GM18868 (cell line): ENCODE measurements at regions not wholly inside any gene's neighbourhood (a gene's known extent, or its start where the extent isn't known, plus 50 kb on each side); places are given as distances from the start of the nearest gene placed in this dataset.
"Not testable (repeated sequence)": the region's sequence is repeated elsewhere in the genome, so short reads cannot be mapped to it uniquely, and the experiment has no call there.

Experiments used
- ATAC-seq: cut with Tn5 transposase; IDR thresholded peaks from one replicate; pipeline ENCODE4 v1.9.1; 2021; ENCODE audit warnings: mild to moderate bottlenecking, moderate library complexity; ENCODE audit not compliant: unreplicated experiment

DNA sequence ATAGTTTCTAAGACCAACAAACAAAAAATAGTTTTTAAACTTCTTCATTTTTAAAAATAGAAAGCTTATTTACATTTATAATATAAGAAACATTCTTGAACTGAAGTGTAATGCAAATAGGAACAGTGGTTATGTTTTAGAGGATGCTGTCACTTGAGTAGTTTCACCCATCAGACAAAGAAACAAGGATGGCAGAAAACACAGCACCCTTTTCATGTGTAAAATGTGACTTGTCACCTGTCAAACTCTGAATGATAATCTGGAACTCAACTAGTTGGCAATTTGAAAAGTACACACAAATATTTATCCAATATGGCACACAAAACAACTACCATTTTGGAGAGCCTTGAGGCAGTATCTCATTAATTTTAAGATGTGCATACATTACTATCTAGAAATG lies 816.0 kb downstream of the TSN start:
- ATAC-seq = not testable (repeated sequence)

DNA sequence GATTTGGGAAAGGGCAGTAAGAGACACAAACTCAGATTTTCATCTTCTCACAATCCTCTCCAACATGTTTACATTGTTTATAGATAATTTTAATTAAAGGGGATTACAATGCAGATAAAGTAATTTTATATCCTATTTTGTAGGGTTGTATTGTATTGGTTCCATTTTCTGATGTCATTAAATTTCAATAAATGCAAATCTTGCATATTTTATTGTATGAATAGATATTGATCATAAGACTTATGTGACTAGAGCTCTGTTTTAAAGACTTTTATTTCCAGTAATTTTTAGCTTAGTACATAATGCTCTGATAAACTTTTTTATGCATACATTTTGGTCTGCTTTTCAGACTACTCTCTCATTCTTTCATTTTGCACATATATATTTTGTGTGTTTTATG lies 819.6 kb downstream of the TSN start:
- ATAC-seq = no peak

DNA sequence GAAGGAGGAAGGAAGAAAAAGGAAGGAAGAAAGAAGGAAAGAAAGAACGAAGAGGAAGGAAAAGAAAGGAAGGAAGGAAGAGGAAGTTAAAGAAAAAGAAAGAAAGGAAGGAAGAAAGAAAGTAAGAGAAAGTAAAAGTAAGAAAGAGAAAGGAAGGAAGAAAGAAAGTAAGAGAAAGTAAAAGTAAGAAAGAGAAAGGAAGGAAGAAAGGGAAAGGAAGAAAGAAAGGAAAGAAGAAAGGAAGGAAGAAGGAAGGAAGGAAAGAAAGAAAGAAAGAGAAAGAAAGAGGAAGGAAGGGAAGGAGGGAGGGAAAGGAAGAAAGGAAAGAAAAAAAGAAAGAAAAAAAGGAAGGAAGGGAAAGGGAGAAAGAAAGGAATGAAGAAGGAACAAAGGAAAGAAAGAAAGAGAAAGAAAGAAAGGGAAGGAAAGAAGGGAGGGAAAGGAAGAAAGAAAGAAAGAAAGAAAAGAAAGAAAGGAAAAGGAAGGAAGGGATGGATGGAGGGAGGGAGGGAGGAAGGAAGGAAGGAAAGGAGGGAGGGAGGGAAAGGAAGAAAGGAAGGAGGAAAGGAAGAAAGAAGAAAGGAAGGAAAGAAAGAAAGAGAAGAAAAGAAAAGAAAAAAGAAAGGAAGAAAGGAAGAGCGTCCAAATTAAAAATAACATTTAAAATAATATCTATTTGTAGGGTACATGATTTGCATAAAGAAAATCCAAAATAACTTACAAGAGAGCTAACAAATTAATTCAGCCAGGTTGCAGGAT lies 827.9 kb downstream of the TSN start:
- ATAC-seq = no peak

DNA sequence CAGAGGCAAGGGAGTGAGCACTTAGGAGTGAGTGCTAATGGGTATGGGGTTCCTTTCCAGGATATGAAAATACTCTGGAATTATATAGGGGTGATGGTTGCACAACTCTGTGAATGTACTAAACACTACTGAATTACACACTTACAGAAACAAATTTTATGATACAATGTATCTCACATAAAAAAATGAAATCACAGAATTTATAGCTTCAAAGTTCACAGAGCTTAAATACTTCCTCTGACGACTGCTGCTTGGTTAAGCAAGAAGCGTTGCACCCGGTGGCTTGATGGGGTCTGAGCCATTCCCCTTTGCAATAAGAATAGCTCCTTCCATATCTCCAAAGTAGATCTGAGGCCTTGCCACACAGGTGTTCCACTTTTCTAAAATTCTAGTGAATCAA lies 835.1 kb downstream of the TSN start:
- no peak for ATAC-seq

DNA sequence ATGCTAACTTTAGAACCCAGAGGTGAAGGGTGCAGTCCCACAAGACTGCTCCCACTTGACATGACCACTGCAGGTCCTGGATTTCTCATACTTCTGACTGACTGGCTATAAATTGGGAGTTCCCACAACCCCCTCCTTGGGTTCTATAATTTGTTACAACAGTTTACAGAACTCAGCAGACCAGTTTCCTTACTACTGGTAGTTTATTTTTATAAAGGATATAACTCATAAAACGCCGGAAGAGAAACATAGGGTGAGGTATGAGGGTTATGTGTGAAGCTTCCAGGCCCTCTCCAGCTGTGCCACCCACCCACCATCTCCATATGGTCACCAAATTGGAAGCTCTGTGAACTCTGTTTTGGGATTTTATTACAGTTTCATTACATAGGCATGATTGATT lies 839.6 kb downstream of the TSN start:
- ATAC-seq = no peak

DNA sequence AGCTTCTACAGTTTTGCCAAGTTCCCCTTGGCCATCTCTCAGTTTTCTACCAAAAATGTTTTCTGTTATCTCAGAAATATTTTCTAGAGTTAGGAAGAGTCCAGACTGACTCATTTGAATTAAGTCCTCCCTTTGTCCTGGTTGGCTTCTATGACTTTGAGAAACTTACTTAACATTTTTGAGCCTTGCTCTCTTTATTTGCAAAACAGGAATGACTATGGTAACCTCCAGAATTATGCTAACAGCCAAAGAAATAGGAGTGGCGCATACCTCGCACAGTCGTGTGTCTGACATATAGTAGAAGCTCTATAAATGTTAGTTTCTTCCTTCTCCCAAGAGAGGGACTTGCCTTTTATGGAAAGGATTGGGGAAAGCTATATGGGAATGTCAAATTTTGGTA lies 841.1 kb downstream of the TSN start:
- no peak for ATAC-seq

DNA sequence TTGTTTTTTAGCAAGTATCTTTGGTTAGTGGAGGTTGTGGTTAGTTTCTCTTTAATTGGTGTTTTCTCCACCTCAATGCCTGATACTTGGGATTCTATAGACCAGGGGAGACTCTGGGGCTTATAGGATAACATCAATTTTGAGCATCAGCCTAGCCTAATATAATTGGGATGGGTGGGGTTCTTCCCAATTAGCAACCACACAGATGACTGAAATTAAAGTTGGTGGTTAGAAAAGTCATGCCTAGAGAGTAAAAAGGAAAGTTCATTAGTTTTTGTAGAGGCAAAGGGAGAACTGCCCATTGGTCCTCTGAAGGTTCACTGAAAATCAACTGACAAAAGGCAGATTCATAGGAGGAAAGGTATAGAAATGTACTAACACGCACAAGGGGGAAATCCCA lies 843.3 kb downstream of the TSN start:
- no peak for ATAC-seq

DNA sequence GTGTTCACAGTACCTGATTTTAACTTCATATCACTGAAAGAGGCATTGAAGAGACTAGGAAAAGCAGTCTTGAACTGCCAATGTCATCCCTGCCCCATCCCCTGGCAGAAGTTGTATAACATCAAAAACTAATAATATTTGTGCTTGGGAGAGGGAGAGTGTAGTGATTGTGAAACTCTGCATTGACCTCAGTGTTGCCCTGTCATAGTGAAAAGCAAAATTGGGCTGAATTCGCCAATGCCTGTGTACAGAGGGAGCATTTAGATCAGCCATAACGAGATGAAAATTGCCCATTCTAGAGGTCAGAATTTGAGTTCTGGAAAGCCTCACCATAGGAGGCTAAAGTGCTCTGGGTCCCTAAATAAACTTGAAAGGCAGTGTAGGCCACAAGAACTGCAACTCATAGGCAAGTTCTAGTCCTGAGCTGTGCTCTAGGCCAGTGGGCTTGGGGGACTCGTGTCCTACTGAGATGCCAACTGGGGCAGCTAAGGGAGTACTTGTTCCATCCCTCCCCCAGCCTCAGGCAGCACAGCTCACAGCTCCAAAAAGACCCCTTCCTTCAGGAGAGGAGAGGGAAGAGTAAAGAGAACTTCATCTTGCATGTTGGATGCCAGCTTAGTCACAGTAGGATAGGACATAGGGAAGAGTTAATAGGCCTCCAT lies 855.6 kb downstream of the TSN start:
- ATAC-seq = peak; percentile 57

DNA sequence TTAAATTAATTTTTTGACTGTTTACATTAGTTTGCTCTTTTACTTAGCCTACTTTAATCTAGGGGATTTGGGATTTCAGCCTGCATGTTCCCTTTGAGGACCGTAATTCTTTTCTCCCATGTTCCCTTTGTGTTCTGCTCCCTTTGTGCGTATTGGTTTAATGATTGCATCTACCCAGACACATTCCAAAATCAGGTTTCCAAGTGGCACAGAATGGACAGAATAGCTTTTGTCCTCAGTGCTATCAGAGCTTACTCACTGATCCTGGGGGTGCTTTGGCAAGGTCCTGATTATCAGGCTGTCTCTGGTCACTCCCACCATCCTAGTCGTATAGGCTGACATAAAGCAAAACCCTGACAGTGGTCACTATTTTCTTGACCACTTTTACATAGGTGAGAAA lies 867.5 kb downstream of the TSN start:
- no peak for ATAC-seq

DNA sequence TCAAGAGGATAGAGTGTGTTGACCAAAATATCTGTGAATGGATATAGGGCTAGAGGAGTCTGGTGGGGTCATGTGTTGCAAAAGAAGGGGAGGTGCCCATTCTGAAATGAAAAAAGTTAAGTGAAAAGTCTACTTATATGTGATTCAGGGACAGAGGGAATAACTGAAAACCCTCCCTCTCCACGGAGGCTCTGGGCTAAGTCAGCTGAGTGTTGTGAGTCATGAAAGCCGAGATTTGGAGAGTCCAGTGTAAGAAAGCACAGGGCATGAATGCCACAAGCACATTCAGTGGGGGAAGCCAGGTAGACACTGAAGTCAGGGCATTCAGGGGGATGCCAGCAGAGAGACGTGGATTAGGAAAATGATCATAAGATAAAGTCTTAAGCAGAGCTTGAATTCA lies 871.9 kb downstream of the TSN start:
- ATAC-seq = no peak

DNA sequence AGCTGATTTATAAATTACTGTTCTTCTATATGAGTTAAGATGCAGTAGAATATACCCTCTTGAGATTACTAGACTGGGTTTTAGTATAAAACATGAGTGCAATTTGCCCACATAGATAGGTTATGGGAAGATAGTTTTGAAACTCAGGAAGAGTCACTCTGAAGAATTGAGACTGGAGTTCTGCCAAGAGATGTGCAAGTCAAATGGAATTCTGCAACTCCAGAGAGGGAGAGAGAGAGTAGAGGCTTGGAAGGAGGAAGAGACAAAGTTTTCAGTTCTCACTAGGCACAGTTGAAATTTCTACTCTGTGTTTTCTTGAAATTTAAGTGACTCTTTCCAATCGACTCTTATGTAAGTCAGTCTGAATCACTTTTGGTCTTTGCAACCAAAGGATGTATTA lies 878.8 kb downstream of the TSN start:
- no peak for ATAC-seq

DNA sequence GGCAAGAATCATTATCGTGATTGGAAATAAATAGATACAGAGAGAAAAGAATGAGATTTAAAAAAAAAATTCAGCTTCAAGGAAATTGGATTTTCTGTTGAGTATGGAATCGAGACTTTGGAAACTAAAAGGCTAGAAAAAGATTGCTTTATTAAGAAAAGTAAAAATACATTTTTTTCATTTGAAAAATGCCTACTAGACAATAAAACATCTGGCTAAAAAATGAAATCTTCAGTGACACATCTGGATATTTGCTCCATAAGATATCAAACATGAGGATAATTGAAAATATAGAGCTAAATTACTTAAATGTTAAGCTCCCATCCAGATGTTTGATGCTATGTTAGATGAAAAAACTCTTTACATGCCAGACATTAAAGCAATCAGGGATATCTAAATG lies 879.5 kb downstream of the TSN start:
- no peak for ATAC-seq

DNA sequence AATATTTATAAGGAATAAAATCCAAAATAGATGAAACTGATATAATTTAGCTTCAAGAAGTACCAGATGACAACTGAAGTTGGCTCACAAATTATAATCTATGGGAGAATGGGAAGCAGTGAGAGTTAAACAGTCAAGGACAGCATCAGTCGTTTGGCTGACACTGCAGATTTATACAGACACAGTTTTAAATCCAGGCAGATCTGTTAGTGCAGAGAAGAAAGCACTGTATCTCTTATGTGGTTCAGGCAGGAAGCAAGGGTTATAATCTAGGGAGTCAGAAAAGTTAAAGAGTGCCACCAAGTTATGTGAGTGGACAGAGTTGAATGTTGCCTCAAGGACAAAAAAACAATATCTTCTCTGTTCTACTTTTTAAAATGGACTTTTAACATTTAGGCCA lies 880.2 kb downstream of the TSN start:
- ATAC-seq = no peak

DNA sequence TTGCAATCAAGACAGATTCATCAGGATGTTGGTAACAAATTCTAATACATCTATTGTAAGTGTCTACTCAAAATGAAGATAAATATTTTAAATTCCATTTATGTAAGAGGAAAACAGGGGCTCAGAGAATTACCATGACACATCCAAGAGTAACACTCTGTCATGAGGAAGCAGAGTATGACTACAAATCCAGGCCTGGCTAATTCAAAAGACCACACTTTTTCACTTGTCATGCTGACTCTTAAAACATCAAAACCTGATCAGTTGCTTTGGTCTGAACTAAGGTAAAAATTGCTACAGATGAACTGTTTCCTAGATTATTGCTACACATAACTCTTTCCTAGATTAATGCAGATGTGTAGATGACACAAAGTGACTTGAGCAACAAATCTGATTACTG lies 880.6 kb downstream of the TSN start:
- ATAC-seq = no peak

DNA sequence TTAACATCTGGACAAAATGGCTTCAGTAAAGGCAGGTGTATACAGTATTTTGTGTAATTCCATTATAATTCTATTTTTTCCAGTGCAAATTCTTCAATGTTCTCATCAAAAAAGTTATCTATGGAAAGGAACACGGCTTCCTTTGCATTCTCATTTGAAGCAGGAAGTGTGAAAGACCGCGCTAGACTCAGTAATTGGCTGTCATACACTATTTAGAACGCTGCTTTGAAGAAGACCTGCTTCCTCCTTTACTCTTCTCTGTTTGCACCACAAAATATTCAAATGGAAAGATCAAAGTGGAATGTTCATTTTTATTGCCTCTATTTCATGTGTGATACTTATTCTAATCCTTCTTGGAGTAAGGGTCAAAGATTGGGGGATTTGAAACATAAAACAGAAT lies 883.7 kb downstream of the TSN start:
- no peak for ATAC-seq

DNA sequence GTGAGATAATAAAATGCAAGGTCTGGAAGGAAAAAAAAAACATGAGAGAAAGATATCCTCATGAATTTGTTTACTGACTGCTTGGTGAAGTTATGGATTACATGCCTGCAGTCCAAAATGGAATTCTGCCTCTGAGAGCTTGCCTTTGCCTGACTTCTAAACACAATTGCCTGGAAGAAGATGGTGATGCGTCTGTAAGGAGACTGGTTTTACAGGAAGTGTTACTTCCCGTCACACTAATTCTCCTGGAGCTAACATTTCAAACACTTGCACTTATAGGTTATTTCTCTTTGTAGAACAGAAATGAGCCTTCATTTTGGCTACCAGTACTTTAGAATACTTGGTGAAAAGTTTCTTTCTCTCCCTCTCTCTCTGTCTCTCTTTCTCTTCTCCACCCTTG lies 884.3 kb downstream of the TSN start:
- no peak for ATAC-seq

DNA sequence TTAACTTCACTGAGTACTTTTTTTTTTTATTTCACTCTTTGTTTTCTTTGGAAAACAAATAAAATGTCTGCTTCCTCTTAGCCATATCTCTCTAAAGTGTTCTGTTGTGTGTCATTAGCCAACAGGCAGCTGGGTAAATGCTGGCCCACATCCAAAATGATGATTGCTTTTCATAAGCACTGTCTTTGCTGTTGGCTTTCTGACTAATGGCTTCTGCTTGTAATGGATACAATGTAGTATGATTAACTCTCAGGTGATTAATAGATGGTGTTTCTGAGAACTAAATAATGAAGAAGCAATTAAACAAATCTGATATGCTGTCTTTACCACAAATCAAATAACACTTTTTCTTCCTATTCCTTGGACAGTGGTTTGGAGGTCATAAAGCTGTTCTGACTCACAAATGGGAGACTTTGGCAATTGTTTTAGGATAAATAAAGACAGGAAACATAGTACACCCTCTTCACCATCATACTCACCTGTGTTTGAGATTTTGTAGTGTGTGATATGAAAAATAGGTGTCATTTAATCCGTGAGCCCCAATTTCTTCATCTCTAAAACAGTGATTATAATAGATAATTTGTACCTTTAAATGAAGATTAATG lies 888.4 kb downstream of the TSN start:
- no peak for ATAC-seq

DNA sequence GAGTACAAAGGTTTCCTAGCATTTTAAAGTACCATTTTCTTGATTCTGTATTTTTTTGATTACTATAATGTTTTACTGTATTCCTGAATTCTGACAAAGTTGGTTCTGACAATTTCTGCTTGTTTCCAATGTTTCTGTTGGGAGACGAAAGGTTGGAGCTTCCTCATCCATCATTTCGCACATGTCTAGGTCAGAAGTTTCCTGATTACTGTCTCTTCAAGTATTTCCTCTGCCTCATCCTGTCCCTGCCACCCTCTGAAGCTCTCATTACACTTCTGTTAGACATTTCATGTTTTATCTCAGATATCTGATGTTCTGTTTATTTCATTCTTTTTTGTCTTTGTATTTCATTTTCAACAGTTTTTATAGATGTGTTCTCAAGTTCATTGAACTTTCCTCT lies 895.8 kb downstream of the TSN start:
- ATAC-seq = no peak

DNA sequence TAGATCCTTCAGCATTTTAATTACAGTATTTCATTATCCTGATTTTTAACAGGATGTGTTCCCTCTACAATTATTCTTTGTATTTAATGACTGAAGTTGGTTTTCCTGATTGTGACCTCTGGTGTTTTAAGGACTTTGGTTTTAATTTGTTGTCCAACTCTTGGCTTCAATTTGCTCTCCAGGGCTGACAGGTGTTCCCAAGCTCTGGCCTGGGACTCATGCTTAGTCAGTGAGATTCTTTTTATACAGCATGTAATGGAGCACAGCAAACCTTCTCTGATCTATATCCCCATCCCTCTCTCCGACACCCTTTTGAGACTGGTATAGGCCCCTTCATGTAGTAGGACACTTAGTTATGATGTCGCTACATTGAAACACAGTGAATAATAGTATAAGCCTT lies 896.3 kb downstream of the TSN start:
- ATAC-seq = no peak

DNA sequence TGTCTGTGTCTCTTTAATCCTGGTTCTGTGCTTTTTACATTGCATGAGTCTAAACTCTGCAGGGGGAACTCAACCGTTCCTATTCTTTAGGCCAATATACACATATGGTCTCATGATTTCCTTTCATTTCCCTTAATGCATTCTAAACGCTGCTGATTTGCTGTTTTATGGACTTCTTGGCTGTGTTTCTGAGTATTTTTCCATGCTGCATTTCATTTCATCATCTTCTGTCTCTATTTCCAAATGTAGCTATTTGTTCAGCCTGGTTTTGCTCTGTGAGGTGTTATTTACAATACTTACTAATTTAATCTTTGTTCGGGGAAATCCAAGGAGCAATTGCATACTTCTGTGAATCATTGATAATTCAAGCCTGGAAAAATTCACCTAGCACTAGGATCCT lies 897.2 kb downstream of the TSN start:
- ATAC-seq = no peak

DNA sequence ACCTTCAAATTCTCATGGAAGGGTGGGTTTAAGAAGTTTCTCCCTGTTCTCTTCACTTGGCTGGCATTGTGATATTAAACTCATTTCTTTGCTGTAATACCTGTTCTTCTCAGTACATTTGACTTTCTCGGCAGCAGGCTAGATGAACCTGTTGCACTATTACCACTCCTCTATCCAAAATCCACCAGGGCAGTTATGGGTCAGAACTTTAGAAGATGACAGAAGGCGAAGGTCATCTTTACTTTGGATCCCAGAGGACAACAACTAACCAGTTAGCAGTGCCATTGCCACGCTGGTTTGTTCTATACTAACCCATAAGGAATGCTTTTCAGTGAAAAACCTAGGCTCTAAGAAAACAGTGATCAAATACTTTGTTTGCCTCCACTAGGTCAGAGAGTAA lies 901.0 kb downstream of the TSN start:
- ATAC-seq = no peak

DNA sequence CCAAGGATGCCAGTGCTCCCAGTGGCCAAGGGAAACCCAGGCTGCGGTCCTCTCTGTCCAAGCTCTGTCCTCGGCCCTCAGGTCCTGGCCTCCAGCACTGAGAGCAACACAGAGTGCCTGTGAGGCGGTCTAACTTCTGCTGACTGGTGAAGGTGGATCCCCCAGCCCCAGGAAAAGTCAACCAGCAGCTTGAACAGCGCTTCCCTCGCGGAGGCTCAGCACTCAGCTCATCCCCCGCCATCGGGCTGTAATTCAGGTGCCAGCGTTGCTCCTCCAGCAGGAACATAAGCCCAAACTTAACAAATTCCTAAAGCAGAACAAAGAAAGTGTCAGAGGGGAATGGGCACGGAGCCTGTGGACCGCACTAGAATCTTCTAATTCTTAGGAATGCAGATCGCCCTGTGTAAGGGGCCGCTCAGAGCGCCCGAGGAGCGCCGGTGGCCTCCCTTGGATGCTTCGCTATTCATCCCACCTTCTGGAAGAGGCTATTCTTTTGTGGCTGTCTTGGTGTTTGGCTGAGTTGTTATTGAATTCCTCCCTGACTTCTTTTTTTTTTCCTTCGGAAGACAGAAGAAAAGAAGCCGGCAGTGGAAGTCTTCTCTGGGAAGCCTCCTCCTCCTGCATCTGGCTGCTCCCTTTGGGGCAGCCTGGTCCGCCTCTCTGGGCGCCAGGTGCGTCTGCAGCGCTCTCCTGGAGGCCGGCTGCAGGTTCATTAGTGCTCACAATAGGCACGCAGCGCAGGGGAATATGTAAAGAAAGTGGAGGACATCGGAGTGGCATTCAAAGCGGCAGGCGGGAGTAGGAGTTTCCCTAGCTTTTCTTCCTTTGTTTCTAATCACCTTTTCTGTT lies 905.6 kb downstream of the TSN start:
- no peak for ATAC-seq
